ENCODE measurements at regions not wholly inside any gene's neighbourhood (a gene's known extent, or its start where the extent isn't known, plus 50 kb on each side); places are given as distances from the start of the nearest gene placed in this dataset.

GRCh38 chr3:81003817-81004216 is 757.6 kb downstream of the GBE1 start:
- intact Hi-C loops (cut with DNase I) = no loop called here
- Histone ChIP-seq H3K27me3 (no peaks in the 10 kb centered on the region), H3K36me3 (no peaks in the 10 kb centered on the region), H3K9me3 (no peaks in the 10 kb centered on the region), H3K4me1 (no peaks in the 10 kb centered on the region), H3K4me3 (no peak overlapping the region), H3K27ac (no peak overlapping the region)
- ATAC-seq (no peak), DNase-seq (no peak)
- no peak for TF ChIP-seq CTCF (IDR thresholded peaks at IDR 0.05)
- no peak for TF ChIP-seq POLR2A (IDR thresholded peaks at IDR 0.05)
- 77 to 84% (median 83%) methylated on average over 4 of the region's 4 CpGs for WGBS, 4 donors

GRCh38 chr3:81003008-81003645 is 758.3 kb downstream of the GBE1 start:
- DNase-seq (no peak), ATAC-seq (no peak)
- Histone ChIP-seq H3K36me3 (no peaks in the 10 kb centered on the region), H3K9me3 (no peaks in the 10 kb centered on the region), H3K4me1 (no peaks in the 10 kb centered on the region), H3K27me3 (no peaks in the 10 kb centered on the region), H3K27ac (no peak overlapping the region), H3K4me3 (no peak overlapping the region)
- intact Hi-C loops (cut with DNase I) = no loop called here
- WGBS, 4 donors = 0 to 71% (median 41%) methylated on average over 1 of the region's 1 CpG
- TF ChIP-seq POLR2A (IDR thresholded peaks at IDR 0.05) (no peak), CTCF (IDR thresholded peaks at IDR 0.05) (no peak)

- H3K9me3 ChIP-seq = no peaks in the 10 kb centered on the region
- no peaks in the 10 kb centered on the region for H3K36me3 ChIP-seq
- H3K27ac ChIP-seq = no peak overlapping the region
- H3K4me1 ChIP-seq = no peaks in the 10 kb centered on the region
- no peaks in the 10 kb centered on the region for H3K27me3 ChIP-seq
- H3K4me3 ChIP-seq = no peak overlapping the region
- TF ChIP-seq POLR2A (IDR thresholded peaks at IDR 0.05) = no peak
- no peak for TF ChIP-seq CTCF (IDR thresholded peaks at IDR 0.05)
- DNase-seq (no peak), ATAC-seq (no peak)
- WGBS, 4 donors = 67 to 82% (median 70%) methylated on average over 1 of the region's 1 CpG
- intact Hi-C loops (cut with DNase I) = no loop called here
Observed at GRCh38 chr3:80999481-80999880, 762.0 kb downstream of the GBE1 start.

GRCh38 chr3:80998022-80998421 is 763.4 kb downstream of the GBE1 start:
- 94 to 97% (median 96%) methylated on average over 2 of the region's 2 CpGs for WGBS, 4 donors
- Histone ChIP-seq H3K9me3 (peaks cover 0 to 3% (median 0%) of the 10 kb centered on the region in 12 donors), H3K27ac (no peak overlapping the region), H3K4me3 (no peak overlapping the region), H3K27me3 (no peaks in the 10 kb centered on the region), H3K4me1 (no peaks in the 10 kb centered on the region), H3K36me3 (no peaks in the 10 kb centered on the region)
- no peak for ATAC-seq
- no peak for TF ChIP-seq CTCF (IDR thresholded peaks at IDR 0.05)
- TF ChIP-seq POLR2A (IDR thresholded peaks at IDR 0.05) = no peak
- intact Hi-C loops (cut with DNase I) = no loop called here
- DNase-seq = no peak

Data from heart left ventricle (tissue), 16 donors.